BJ (cell line): ENCODE measurements at regions not wholly inside any gene's neighbourhood (a gene's known extent, or its start where the extent isn't known, plus 50 kb on each side); places are given as distances from the start of the nearest gene placed in this dataset.

ENCODE experiments used
- CTCF ChIA-PET: fragments of 350-600 bp; formaldehyde crosslinking; extraction: SDS; loops from one replicate; lab custom pipeline; 2021; ENCODE audit warnings: antibody characterized with exemption, inconsistent platforms; lab: Yijun Ruan, JAX
- POLR2A ChIA-PET: fragments of 300-600 bp; sonication (Branson Sonifier 250); formaldehyde crosslinking; extraction: SDS; loops from one replicate; lab custom pipeline; 2021; ENCODE audit warnings: antibody characterized with exemption; lab: Charles Lee
- DNase-seq: peaks from one replicate; pipeline ENCODE4 v3.0.0-alpha.2; 2011; ENCODE audit warnings: low read depth
- H3K27me3 ChIP-seq: 2 replicates; pipeline ENCODE4 v1.6.0; 2011; ENCODE audit warnings: low read length; ENCODE audit not compliant: control insufficient read depth, insufficient read depth
- H3K36me3 ChIP-seq: 2 replicates; pipeline ENCODE4 v1.5.1; 2011; ENCODE audit warnings: low read length; ENCODE audit not compliant: control insufficient read depth, insufficient read depth
- H3K4me3 ChIP-seq: 2 replicates; pipeline ENCODE4 v1.5.1; 2011; ENCODE audit warnings: low read depth, mild to moderate bottlenecking, control low read depth, low read length
- CTCF ChIP-seq: IDR thresholded peaks from 2 replicates; pipeline ENCODE4 v1.5.1; 2011; ENCODE audit warnings: low read depth, mild to moderate bottlenecking, control low read depth, inconsistent platforms, low read length, moderate library complexity; ENCODE audit not compliant: insufficient read depth

DNA sequence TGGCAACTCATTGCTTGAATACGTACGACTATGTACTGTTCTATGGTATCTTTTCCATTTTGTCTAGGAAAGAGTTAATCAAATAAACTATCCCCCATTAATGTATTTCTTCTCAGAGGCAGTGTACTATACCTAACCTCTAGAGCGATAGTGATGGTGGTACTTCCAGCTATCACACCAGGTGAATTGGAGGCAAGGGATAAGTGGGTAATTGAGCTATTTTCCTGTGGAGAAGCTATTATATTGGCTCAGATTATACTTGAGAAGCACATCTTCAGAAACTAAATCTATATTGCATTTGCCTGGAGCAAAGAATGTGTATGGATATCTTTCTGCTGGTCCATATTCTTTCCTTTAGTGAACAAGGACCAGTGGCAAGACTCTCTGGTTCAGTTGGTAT is 430.7 kb upstream of the KHDRBS2 start:
- ChIA-PET CTCF (no interaction called here), POLR2A (no interaction called here)
- Histone ChIP-seq H3K4me3 (no peak overlapping the region), H3K36me3 (no peaks in the 10 kb centered on the region), H3K27me3 (no peaks in the 10 kb centered on the region)
- no peak for DNase-seq
- no peak for TF ChIP-seq CTCF

DNA sequence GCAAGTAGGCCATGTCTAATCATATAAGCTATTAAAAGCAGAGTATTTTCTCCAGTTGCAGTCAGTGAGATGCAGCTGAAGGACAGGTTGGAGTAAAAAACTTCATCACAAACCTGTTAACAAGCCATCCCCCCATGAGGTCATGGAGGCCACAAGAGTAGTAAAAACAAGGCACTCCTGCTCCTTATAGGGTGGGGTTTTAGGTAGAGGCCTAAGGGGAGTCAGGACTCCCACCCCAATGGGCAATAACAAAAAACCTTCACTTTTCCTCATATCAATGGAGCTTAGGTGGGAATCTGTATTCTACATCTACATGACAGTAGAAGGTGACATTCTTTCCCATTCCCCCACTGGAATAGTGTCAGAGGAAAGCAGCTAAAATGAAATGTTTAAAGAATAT is 428.1 kb upstream of the KHDRBS2 start:
- no peaks in the 10 kb centered on the region for H3K36me3 ChIP-seq
- no peaks in the 10 kb centered on the region for H3K27me3 ChIP-seq
- no peak for DNase-seq
- CTCF ChIA-PET: no interaction called here
- POLR2A ChIA-PET: no interaction called here
- no peak for TF ChIP-seq CTCF
- no peak overlapping the region for H3K4me3 ChIP-seq

DNA sequence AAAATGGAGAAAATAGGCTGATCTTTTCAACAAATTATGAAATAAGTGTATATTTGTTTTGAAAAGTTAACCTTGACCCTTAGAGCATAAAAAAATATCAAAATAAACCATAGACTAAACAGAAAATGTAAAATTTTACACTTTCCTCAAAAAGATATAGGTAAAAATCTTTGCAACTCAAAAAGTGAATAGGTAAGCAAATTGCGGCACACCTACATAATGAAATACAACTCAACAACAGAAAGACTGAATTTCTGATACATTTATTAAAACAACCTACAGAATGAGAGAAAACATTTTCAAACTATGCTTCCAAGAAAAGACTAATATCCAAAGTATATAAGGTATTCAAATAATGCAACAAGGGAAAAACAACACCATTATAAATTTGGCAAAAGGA is 425.7 kb upstream of the KHDRBS2 start:
- Histone ChIP-seq H3K27me3 (no peaks in the 10 kb centered on the region), H3K36me3 (no peaks in the 10 kb centered on the region), H3K4me3 (no peak overlapping the region)
- POLR2A ChIA-PET: no interaction called here
- no peak for TF ChIP-seq CTCF
- CTCF ChIA-PET: no interaction called here
- no peak for DNase-seq

DNA sequence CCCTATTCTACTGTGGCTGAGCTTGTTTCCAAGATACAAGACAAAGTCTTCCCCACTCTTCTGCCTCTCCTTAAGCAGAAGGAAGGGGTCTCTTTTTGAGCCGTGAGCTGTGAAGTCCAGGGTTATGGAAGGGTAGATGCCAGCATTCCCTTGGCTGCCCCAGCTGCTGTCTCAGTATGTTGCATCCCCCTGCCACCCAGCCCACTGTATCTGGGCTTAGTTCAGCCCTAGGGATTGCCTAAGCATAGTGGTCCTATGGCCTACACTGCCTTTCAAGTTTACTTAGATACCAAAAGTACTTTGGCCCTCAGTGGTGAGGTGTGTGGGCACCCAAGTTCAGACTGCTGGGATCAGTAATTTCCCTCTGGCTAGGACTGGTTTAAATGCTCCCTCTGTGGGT is 421.9 kb upstream of the KHDRBS2 start:
- POLR2A ChIA-PET: no interaction called here
- CTCF ChIA-PET: no interaction called here

GRCh38 chr6:62707156-62707555 is 421.1 kb upstream of the KHDRBS2 start:
- Histone ChIP-seq H3K4me3 (no peak overlapping the region), H3K36me3 (no peaks in the 10 kb centered on the region), H3K27me3 (no peaks in the 10 kb centered on the region)
- POLR2A ChIA-PET: no interaction called here
- no peak for TF ChIP-seq CTCF
- DNase-seq: no peak
- CTCF ChIA-PET: no interaction called here

More for the DNA sequence above, 421.9 kb upstream of the KHDRBS2 start:
- Histone ChIP-seq H3K36me3 (no peaks in the 10 kb centered on the region), H3K27me3 (no peaks in the 10 kb centered on the region), H3K4me3 (no peak overlapping the region)
- TF ChIP-seq CTCF: no peak
- DNase-seq: no peak
